ENCODE measurements at regions not wholly inside any gene's neighbourhood (a gene's known extent, or its start where the extent isn't known, plus 50 kb on each side); places are given as distances from the start of the nearest gene placed in this dataset.

DNA sequence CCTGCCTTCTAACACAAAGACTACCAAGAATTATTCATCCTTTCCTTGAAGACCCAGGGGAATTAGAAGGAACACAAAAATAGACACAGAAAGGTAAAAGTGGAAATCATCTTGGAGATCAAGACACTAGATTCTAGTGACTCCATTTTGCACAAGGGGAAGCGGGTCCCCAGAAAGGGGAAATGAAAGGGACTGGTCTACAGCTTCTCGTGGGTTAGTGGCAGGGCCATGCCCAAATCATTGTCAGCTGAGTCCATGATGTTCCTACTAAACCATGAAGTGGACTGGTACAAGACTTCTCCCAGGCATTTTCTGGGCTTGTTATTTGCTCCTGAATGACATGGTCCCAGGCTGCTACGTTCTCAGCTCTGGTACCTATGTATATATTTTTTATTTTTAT lies 230.7 kb upstream of the TPRG1 start:
- TF ChIP-seq EZH2 (IDR thresholded peaks at IDR 0.05), result no peak
- TF ChIP-seq, protein P1, sequence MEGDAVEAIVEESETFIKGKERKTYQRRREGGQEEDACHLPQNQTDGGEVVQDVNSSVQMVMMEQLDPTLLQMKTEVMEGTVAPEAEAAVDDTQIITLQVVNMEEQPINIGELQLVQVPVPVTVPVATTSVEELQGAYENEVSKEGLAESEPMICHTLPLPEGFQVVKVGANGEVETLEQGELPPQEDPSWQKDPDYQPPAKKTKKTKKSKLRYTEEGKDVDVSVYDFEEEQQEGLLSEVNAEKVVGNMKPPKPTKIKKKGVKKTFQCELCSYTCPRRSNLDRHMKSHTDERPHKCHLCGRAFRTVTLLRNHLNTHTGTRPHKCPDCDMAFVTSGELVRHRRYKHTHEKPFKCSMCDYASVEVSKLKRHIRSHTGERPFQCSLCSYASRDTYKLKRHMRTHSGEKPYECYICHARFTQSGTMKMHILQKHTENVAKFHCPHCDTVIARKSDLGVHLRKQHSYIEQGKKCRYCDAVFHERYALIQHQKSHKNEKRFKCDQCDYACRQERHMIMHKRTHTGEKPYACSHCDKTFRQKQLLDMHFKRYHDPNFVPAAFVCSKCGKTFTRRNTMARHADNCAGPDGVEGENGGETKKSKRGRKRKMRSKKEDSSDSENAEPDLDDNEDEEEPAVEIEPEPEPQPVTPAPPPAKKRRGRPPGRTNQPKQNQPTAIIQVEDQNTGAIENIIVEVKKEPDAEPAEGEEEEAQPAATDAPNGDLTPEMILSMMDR (IDR thresholded peaks at IDR 0.05), result no peak
- TF ChIP-seq EZH2phosphoT487 (IDR thresholded peaks at IDR 0.05), result no peak

Measured in neural progenitor cell (in vitro differentiated cells).